C1 segment of cervical spinal cord (tissue), 14 donors: ENCODE measurements at regions not wholly inside any gene's neighbourhood (a gene's known extent, or its start where the extent isn't known, plus 50 kb on each side); places are given as distances from the start of the nearest gene placed in this dataset.

ENCODE experiments used
- DNase-seq, 14 donors: peaks; one replicate each; lab custom pipeline; 2025; lab: John Stamatoyannopoulos, UW

DNA sequence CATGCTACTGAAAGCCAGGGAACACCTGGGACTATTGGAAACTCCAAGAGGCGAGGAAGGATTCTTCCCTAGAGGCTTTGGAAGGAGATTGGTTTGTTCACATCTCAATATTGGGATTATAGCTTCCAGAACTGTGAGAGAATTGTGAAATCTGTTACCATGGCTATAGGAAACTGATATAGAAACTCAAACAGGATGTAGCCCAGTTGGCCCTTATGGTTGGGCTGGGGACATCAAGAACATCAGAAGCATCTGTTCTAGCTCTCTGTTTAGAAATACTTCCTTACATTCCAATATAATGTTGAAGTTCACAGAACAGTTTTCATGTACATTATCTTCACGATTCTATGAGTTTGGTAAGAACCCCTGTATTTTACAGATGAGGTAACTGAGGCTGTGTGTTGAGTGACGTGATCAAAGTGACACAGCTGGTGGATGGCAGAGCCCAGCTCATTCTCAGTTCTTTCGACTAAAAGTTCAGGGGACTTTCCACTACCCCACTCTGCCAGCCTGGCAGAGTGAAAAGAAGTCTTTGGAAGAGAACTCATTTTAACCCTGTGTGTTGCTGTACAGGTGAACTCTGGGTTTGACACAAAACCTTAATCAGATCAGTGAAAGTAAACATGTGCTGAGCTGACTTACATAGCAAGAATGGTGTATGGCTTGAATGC, 183.0 kb downstream of the GBA3 start:
- DNase-seq, result no peak

GRCh38 chr4:22874334-22874912, 181.7 kb downstream of the GBA3 start:
- no peak for DNase-seq

DNA sequence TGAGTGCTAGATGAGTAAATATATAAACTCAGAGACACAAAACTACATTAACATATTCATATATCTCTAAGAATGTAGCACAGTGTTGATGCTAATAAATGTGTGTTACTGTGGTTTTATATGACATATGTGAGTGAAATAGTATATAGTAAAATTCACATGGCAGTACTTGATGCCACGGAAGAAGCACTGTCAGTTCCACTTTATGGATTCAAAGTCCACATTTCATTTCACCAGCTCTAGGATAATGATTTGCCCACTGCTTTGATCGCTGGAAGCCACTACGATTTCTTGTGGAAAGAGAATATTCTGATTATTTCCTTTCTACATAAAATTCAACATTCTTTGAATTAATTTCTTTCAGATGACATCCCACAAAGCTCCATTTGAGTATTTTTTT, 181.2 kb downstream of the GBA3 start:
- DNase-seq, result no peak

GRCh38 chr4:22870847-22871449, 178.2 kb downstream of the GBA3 start:
- no peak for DNase-seq

GRCh38 chr4:22869235-22869634, 176.5 kb downstream of the GBA3 start:
- DNase-seq, result no peak
